OCI-LY7 (cell line): ENCODE measurements at regions not wholly inside any gene's neighbourhood (a gene's known extent, or its start where the extent isn't known, plus 50 kb on each side); places are given as distances from the start of the nearest gene placed in this dataset.

ENCODE experiments used
- BruUV-seq: library from RNA; stranded (reverse); fragments of 400-500 nt; replicated peaks from 2 replicates; lab custom pipeline; 2021; lab: Mats Ljungman, UMichigan
- CTCF ChIA-PET: fragments of 300-600 bp; sonication (Branson Sonifier 250); formaldehyde crosslinking; loops from one replicate; lab custom pipeline; 2022; ENCODE audit warnings: antibody characterized with exemption; ENCODE audit not compliant: unreplicated experiment; lab: Charles Lee
- POLR2A ChIA-PET: fragments of 300-600 bp; sonication (Branson Sonifier 250); formaldehyde crosslinking; loops from one replicate; lab custom pipeline; 2022; ENCODE audit warnings: antibody characterized with exemption; lab: Charles Lee
- DNase-seq: peaks from one replicate; pipeline ENCODE4 v3.0.0-alpha.2; 2015; ENCODE audit warnings: low spot score
- H2AFZ ChIP-seq: fragments of 200-600 bp; sonication (generic), shearing (Covaris generic); 2 replicates; pipeline ENCODE4 v1.6.1; 2014; ENCODE audit warnings: mild to moderate bottlenecking, antibody characterized with exemption, low read length, moderate library complexity
- H3K27ac ChIP-seq: fragments of 200-600 bp; sonication (generic); 2 replicates; pipeline ENCODE4 v1.5.1; 2014; ENCODE audit warnings: mixed run types, low read depth, mild to moderate bottlenecking, moderate library complexity, low read length, inconsistent platforms; ENCODE audit not compliant: poor library complexity, severe bottlenecking
- H3K36me3 ChIP-seq: fragments of 200-600 bp; sonication (generic); 2 replicates; pipeline ENCODE4 v1.6.1; 2014; ENCODE audit warnings: mild to moderate bottlenecking, antibody characterized with exemption, low read length, moderate library complexity, mixed read lengths; ENCODE audit not compliant: insufficient read depth
- H3K4me1 ChIP-seq: fragments of 200-600 bp; sonication (generic); 2 replicates; pipeline ENCODE4 v1.5.1; 2014; ENCODE audit warnings: mild to moderate bottlenecking, low read length; ENCODE audit not compliant: insufficient read depth, poor library complexity, severe bottlenecking
- H3K4me2 ChIP-seq: fragments of 200-600 bp; sonication (generic); 2 replicates; pipeline ENCODE4 v1.6.1; 2014; ENCODE audit warnings: mild to moderate bottlenecking, low read length
- H3K4me3 ChIP-seq: fragments of 200-600 bp; sonication (generic); 2 replicates; pipeline ENCODE4 v1.5.1; 2014; ENCODE audit warnings: mild to moderate bottlenecking, low read depth, low read length; ENCODE audit not compliant: poor library complexity, severe bottlenecking
- H3K79me2 ChIP-seq: fragments of 200-600 bp; sonication (generic); 2 replicates; pipeline ENCODE4 v1.6.1; 2016; ENCODE audit warnings: low read depth, mild to moderate bottlenecking, low read length, moderate library complexity, mixed read lengths; ENCODE audit not compliant: insufficient read depth
- H3K9me2 ChIP-seq: fragments of 200-600 bp; sonication (generic); 2 replicates; pipeline ENCODE4 v1.6.1; 2016; ENCODE audit warnings: mild to moderate bottlenecking, low read length, mixed read lengths; ENCODE audit not compliant: insufficient read depth
- H3K9me3 ChIP-seq: fragments of 200-600 bp; sonication (generic); 2 replicates; pipeline ENCODE4 v1.6.1; 2014; ENCODE audit warnings: mild to moderate bottlenecking, mixed run types, low read length, mixed read lengths
- H4K20me1 ChIP-seq: fragments of 200-600 bp; sonication (generic); 2 replicates; pipeline ENCODE4 v1.6.1; 2014; ENCODE audit warnings: mild to moderate bottlenecking, antibody characterized with exemption, low read length, moderate library complexity, mixed read lengths; ENCODE audit not compliant: insufficient read depth
- EZH2phosphoT487 ChIP-seq: fragments of 200-600 bp; sonication (generic); IDR thresholded peaks from 2 replicates; pipeline ENCODE4 v1.6.1; 2018; ENCODE audit warnings: low read depth, borderline replicate concordance, mild to moderate bottlenecking, mixed run types, antibody characterized with exemption, low read length, moderate library complexity, mixed read lengths
- intact Hi-C: fragments of 100-400 bp; cut with micrococcal nuclease; formaldehyde crosslinking; loops from one replicate; pipeline ENCODE4 v1.10.0; 2022; ENCODE audit not compliant: unreplicated experiment
- TF ChIP-seq, protein P1 (sequence below): fragments of 200-600 bp; sonication (generic); conservative IDR thresholded peaks from 2 replicates; pipeline ENCODE4 v1.5.1; 2014; ENCODE audit warnings: mild to moderate bottlenecking, antibody characterized with exemption, low read length, moderate library complexity, mixed read lengths

DNA sequence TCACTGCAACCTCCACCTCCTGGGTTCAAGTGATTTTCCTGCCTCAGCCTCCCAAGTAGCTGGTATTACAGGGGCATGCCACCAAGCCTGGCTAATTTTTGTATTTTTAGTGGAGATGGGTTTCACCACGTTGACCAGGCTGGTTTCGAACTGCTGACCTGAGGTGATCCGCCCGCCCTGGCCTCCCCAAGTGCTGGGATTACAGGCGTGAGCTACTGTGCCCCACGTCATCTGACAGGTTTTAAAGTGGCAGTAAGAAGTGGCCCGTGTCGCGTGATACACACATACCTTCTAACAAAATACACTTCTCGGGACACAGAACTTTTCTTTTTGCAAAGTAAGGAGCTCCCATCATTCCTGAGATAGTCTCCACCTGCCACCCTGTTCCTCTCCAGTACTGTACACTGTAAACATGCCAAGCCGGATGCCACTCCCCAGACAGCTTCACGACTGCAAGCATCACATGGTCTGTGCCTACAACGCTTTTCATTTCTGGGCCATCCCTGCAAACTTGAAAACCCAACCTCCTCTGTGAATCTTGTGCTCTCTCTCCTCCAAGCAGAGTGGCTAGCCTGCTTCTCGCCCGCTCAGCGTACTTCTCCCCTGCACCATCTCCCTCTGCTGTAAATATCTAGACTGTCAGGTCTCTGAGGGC is 256.3 kb upstream of the KLF14 start:
- no peak overlapping the region for H2AFZ ChIP-seq
- BruUV-seq: no TSS peak
- no peaks in the 10 kb centered on the region for H3K9me3 ChIP-seq
- CTCF ChIA-PET: no interaction called here
- TF ChIP-seq, protein P1, sequence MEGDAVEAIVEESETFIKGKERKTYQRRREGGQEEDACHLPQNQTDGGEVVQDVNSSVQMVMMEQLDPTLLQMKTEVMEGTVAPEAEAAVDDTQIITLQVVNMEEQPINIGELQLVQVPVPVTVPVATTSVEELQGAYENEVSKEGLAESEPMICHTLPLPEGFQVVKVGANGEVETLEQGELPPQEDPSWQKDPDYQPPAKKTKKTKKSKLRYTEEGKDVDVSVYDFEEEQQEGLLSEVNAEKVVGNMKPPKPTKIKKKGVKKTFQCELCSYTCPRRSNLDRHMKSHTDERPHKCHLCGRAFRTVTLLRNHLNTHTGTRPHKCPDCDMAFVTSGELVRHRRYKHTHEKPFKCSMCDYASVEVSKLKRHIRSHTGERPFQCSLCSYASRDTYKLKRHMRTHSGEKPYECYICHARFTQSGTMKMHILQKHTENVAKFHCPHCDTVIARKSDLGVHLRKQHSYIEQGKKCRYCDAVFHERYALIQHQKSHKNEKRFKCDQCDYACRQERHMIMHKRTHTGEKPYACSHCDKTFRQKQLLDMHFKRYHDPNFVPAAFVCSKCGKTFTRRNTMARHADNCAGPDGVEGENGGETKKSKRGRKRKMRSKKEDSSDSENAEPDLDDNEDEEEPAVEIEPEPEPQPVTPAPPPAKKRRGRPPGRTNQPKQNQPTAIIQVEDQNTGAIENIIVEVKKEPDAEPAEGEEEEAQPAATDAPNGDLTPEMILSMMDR: no peak
- TF ChIP-seq EZH2phosphoT487: no peak
- peaks cover 5% of the 10 kb centered on the region; the same call in 1 of the 2 replicates for H4K20me1 ChIP-seq
- no peak overlapping the region for H3K27ac ChIP-seq
- no peaks in the 10 kb centered on the region for H3K9me2 ChIP-seq
- no peaks in the 10 kb centered on the region; the same call in 1 of the 2 replicates for H3K36me3 ChIP-seq
- H3K4me1 ChIP-seq: no peaks in the 10 kb centered on the region
- no peaks in the 10 kb centered on the region for H3K79me2 ChIP-seq
- POLR2A ChIA-PET: interaction anchor here (0.6 kb wide), 1 partner anchor 942 kb away, joined by 3 read pairs; no protein-coding TSS in a partner anchor
- no peak for DNase-seq
- intact Hi-C loops: no loop called here
- no peak overlapping the region for H3K4me3 ChIP-seq
- no peak overlapping the region for H3K4me2 ChIP-seq

DNA sequence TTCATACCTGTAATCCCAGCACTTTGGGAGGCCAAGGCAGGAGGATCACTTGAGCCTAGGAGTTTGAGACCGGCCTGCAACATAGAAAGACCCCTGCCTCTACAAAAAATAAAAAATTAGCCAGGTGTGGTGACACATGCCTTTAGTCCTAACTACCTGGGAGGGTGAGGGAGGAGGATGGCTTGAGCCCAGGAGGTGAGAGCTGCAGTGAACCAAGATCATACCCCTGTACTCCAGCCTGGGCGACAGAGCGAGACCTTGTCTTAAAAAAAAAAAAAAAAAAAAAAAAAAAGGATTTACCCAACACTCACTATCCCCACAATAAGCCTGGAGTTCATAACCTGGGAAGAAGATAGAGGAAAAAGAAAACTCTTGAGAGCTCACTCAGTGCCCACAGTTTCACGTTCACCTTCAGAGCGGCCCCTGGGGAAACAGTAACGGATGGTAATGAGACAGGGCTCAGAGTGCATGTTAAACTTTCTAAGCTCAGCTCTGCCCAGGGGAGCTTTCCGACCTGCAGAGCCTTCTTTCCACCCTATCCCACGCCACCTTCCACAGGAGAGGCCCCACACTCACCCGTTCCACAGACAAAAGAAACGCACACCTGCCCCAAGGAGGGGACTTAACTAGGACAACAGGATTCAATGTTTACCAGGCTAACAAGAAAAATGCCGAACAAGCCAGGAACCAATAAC is 259.8 kb upstream of the KLF14 start:
- peaks cover 8% of the 10 kb centered on the region for H4K20me1 ChIP-seq
- no peak for TF ChIP-seq EZH2phosphoT487
- TF ChIP-seq, protein P1: no peak
- intact Hi-C loops: no loop called here
- no peak for DNase-seq
- no TSS peak for BruUV-seq
- peak overlapping the region; percentile 11; the same call in 1 of the 2 replicates for H3K4me2 ChIP-seq
- H3K36me3 ChIP-seq: peaks cover 6% of the 10 kb centered on the region; the same call in 1 of the 2 replicates
- no peak overlapping the region for H3K4me3 ChIP-seq
- no peaks in the 10 kb centered on the region for H3K9me3 ChIP-seq
- ChIA-PET CTCF (no interaction called here), POLR2A (interaction anchor here (0.6 kb wide), 1 partner anchor 113 kb away, joined by 10 read pairs; no protein-coding TSS in a partner anchor)
- H3K4me1 ChIP-seq: no peaks in the 10 kb centered on the region
- H3K9me2 ChIP-seq: no peaks in the 10 kb centered on the region
- H3K79me2 ChIP-seq: no peaks in the 10 kb centered on the region
- H3K27ac ChIP-seq: no peak overlapping the region
- H2AFZ ChIP-seq: no peak overlapping the region
